Nephron (organoid): ENCODE measurements at regions not wholly inside any gene's neighbourhood (a gene's known extent, or its start where the extent isn't known, plus 50 kb on each side); places are given as distances from the start of the nearest gene placed in this dataset.

Source experiments
- H3K27ac Mint-ChIP-seq, 3 experiments: 2 replicates each; pipeline ENCODE4 v1.8.0; 2020; ENCODE audit warnings: mixed read lengths in 3 of 3, mild to moderate bottlenecking in 2 of 3, moderate library complexity in 1 of 3
- H3K27me3 Mint-ChIP-seq: 2 replicates; pipeline ENCODE4 v1.8.0; 2021; ENCODE audit warnings: low read depth, mild to moderate bottlenecking, moderate library complexity, mixed read lengths
- H3K36me3 Mint-ChIP-seq: 2 replicates; pipeline ENCODE4 v1.8.0; 2020; ENCODE audit warnings: low read depth, mixed read lengths
- H3K4me1 Mint-ChIP-seq: 2 replicates; pipeline ENCODE4 v1.8.0; 2020; ENCODE audit warnings: mixed read lengths
- H3K4me3 Mint-ChIP-seq, 3 experiments: 2 replicates each; pipeline ENCODE4 v1.8.0; 2020; ENCODE audit warnings: mild to moderate bottlenecking in 3 of 3, mixed read lengths in 3 of 3, moderate library complexity in 2 of 3
- H3K9me3 Mint-ChIP-seq: 2 replicates; pipeline ENCODE4 v1.8.0; 2020; ENCODE audit warnings: mixed read lengths
- TF ChIP-seq, protein P1 (sequence below), 3 experiments: fragments of 200-600 bp; sonication (generic); IDR thresholded peaks; one replicate each; pipeline ENCODE4 v1.5.0; 2021; ENCODE audit warnings: antibody characterized with exemption in 3 of 3; ENCODE audit not compliant: unreplicated experiment in 3 of 3

DNA sequence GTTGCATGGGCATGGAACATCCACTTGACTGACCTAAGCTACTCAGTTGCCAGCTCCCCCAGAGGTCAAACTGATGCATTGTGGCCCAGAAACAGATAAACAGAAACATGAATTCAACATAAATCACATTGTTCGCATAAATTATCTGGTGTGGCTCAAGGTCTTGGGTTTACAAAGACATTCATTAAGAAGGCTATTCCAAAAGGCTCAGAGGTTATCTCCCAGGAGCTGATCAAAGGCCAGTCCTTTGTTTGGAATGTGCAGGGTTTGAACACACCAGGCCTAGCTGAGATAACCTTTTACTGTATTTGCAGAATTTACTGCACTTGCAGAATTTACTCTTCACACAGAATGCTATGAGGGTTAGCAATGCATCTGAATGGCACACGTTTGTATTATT lies 96.4 kb upstream of the DCD start:
- peaks cover 9% of the 10 kb centered on the region for H3K9me3 Mint-ChIP-seq
- TF ChIP-seq, protein P1, sequence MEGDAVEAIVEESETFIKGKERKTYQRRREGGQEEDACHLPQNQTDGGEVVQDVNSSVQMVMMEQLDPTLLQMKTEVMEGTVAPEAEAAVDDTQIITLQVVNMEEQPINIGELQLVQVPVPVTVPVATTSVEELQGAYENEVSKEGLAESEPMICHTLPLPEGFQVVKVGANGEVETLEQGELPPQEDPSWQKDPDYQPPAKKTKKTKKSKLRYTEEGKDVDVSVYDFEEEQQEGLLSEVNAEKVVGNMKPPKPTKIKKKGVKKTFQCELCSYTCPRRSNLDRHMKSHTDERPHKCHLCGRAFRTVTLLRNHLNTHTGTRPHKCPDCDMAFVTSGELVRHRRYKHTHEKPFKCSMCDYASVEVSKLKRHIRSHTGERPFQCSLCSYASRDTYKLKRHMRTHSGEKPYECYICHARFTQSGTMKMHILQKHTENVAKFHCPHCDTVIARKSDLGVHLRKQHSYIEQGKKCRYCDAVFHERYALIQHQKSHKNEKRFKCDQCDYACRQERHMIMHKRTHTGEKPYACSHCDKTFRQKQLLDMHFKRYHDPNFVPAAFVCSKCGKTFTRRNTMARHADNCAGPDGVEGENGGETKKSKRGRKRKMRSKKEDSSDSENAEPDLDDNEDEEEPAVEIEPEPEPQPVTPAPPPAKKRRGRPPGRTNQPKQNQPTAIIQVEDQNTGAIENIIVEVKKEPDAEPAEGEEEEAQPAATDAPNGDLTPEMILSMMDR (IDR thresholded peaks at IDR 0.05; ENCODE audit: unreplicated experiment in 3 of 3): no peak
- no peak overlapping the region for H3K27ac Mint-ChIP-seq
- H3K36me3 Mint-ChIP-seq: no peaks in the 10 kb centered on the region
- no peak overlapping the region for H3K4me3 Mint-ChIP-seq
- no peaks in the 10 kb centered on the region for H3K4me1 Mint-ChIP-seq
- peaks cover 4% of the 10 kb centered on the region for H3K27me3 Mint-ChIP-seq

- TF ChIP-seq, protein P1 (IDR thresholded peaks at IDR 0.05; ENCODE audit: unreplicated experiment in 3 of 3): no peak
- Mint-ChIP-seq H3K27ac (no peak overlapping the region), H3K4me3 (no peak overlapping the region), H3K36me3 (no peaks in the 10 kb centered on the region), H3K4me1 (no peaks in the 10 kb centered on the region), H3K9me3 (peaks cover 9% of the 10 kb centered on the region), H3K27me3 (no peaks in the 10 kb centered on the region)
These were observed 92.7 kb upstream of the DCD start for GRCh38 chr12:54740882-54741281.

DNA sequence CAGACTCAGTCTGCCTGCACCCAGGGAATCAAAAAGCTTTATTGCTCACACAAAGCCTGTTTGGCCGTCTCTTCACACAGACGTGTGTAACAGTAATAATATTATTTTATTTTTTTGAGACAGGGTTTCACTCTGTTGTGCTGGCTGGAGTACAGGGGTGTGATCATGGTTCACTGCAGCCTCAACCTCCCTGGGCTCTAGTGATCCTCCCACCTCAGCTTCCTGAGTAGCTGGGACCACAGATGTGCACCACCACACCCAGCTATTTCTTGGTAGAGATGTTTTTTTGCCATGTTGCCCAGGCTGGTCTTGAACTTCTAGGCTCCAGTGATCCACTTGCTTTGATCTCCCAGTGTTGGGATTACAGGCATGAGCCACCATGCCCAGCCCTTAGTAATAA lies 88.4 kb upstream of the DCD start:
- no peaks in the 10 kb centered on the region for H3K27me3 Mint-ChIP-seq
- no peaks in the 10 kb centered on the region for H3K36me3 Mint-ChIP-seq

DNA sequence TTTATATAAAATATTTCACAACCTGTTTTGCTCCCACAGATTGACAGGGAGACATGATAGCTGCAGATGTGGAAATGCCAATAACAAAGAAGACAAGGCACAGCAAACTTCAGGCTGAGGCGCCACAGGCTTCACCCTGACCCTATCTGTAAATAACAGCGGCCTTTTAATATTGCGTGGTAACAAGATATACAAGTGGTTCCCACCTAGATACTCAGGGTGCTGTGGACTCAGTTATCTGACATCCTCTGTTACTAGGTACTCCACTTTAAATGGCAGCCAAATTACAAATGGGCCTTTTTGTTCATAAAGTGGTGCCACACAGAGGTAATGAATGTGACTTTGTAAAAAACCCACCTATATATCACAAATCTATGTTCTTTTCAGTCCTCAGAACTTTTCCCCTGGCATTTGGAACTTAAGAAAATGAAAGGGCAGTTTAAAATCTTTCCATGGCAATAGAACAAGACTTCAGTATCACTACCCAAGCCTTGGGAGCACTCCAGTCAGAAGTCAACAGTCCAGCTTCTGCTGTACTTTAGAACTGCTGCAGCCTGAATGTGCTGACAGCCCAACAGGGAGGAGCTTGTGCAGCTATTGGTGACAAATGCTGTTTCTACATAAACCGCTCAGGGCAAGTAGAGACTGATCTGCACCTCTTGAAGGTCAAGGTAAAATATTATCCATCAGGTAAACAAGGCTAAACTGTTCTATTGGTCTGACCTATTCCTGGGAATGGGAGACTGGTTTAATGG lies 86.2 kb upstream of the DCD start:
- TF ChIP-seq, protein P1 (IDR thresholded peaks at IDR 0.05; ENCODE audit: unreplicated experiment in 3 of 3): no peak
- Mint-ChIP-seq H3K4me3 (no peak overlapping the region), H3K4me1 (no peaks in the 10 kb centered on the region), H3K36me3 (no peaks in the 10 kb centered on the region), H3K27me3 (no peaks in the 10 kb centered on the region), H3K9me3 (no peaks in the 10 kb centered on the region), H3K27ac (peak overlapping the region in 1 of 3 experiments; percentile 89)

More for the DNA sequence above, 88.4 kb upstream of the DCD start:
- Mint-ChIP-seq H3K4me1 (no peaks in the 10 kb centered on the region), H3K9me3 (peaks cover 1% of the 10 kb centered on the region), H3K4me3 (no peak overlapping the region), H3K27ac (no peak overlapping the region)
- TF ChIP-seq, protein P1 (IDR thresholded peaks at IDR 0.05; ENCODE audit: unreplicated experiment in 3 of 3): no peak

- H3K4me1 Mint-ChIP-seq: no peaks in the 10 kb centered on the region
These were observed 77.2 kb upstream of the DCD start for GRCh38 chr12:54725233-54725843.

More at GRCh38 chr12:54725233-54725843, 77.2 kb upstream of the DCD start:
- Mint-ChIP-seq H3K27me3 (no peaks in the 10 kb centered on the region), H3K36me3 (no peaks in the 10 kb centered on the region), H3K4me3 (no peak overlapping the region), H3K9me3 (no peaks in the 10 kb centered on the region), H3K27ac (no peak overlapping the region)
- TF ChIP-seq, protein P1 (IDR thresholded peaks at IDR 0.05; ENCODE audit: unreplicated experiment in 3 of 3): peak; percentile 16 to 40 (median 26)
